OCI-M2 (cell line): ENCODE measurements at regions not wholly inside any gene's neighbourhood (a gene's known extent, or its start where the extent isn't known, plus 50 kb on each side); places are given as distances from the start of the nearest gene placed in this dataset.

ENCODE experiments used
- DNase-seq: peaks from one replicate; lab custom pipeline; 2025; ENCODE audit not compliant: unreplicated experiment; lab: John Stamatoyannopoulos, UW

DNA sequence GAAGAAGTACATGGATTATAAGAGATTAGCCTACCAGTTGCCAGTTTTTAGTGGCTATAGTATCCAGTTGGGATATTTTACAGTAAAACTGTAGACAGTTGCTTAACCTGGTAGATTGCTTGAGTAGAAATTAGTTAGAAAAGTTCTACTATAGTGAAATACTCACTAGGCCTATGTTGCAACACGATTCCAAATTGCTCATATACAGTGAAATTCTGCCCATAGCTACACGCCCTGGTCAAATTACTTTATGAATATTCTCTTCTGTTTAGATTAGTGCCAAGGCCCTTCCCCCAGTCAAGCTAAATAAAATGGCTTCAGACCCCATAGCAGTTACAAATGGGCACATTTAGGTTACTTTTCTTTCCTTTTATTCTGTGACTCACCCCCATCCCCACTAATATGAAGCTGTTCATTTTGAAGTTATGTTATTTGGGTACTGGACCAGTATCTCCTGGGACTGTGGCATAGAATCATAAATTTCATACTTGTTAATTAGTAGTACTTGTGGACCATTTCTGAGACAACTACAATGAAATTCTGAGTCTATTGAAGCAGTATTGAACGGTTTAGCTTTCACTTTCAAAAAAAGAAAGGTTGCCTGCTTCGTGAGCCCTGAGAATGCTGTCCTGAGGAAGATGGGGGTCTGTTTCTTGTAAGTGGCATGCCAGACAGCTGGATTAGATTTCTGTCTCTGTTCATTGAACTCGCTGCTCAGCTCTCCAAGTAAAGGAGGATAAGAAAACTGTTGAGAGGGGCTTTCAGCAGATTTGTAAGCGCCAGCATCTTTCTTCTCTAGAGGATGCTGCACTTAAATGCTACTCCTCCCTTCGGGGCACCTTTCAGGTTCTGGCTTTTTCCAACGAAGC lies 65.8 kb upstream of the CFAP20DC start:
- DNase-seq: no peak

- no peak for DNase-seq
These were observed 58.3 kb upstream of the CFAP20DC start for GRCh38 chr3:59107856-59108815.

- DNase-seq: no peak
These were observed 56.3 kb upstream of the CFAP20DC start for GRCh38 chr3:59106085-59106648.

- no peak for DNase-seq
These were observed 53.7 kb upstream of the CFAP20DC start for GRCh38 chr3:59103552-59103951.

DNA sequence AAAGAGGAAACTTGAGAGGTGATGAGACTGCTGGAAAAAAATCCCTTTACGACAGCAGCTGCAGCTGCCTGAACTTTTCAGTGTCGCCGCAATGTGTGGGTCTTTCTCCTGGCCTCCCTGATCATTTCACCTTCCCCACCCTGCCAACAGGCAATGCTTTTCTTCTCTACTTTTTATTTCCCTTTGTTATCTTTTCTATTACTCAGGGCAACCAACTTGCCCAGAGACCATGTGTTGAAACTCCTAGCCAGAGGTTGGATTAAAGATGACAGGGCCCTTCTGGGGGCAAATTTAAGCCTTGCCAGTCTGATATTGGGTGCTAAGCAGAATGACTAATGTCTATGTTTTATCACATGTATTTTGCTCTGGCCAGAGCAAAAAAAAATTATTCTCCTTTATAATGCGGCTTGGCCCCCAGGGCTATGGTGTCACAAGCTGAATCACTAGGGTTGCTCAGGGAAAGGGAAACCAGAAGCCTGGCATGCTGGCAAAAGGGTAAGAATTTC lies 51.5 kb upstream of the CFAP20DC start:
- no peak for DNase-seq
